HepG2 (cell line): ENCODE measurements at regions not wholly inside any gene's neighbourhood (a gene's known extent, or its start where the extent isn't known, plus 50 kb on each side); places are given as distances from the start of the nearest gene placed in this dataset.

Experiments used
- ATAC-seq: fragments of 200-7000 bp; cut with Tn5 transposase; 3 replicates; pipeline ENCODE4 v1.9.1; 2020; ENCODE audit warnings: mild to moderate bottlenecking, moderate library complexity
- BruUV-seq: library from RNA; stranded (reverse); fragments of 400-500 nt; replicated peaks from 2 replicates; lab custom pipeline; 2021; lab: Mats Ljungman, UMichigan
- CTCF ChIA-PET: fragments of 300-600 bp; formaldehyde crosslinking; extraction: SDS; loops from one replicate; lab custom pipeline; 2021; ENCODE audit warnings: low total read pairs, inconsistent platforms, low intra/inter-chr PET ratio; lab: Yijun Ruan, JAX
- POLR2A ChIA-PET: fragments of 350-600 bp; sonication (Branson Sonifier 250); formaldehyde crosslinking; loops from one replicate; lab custom pipeline; 2020; ENCODE audit warnings: antibody characterized with exemption, inconsistent platforms; lab: Yijun Ruan, JAX
- DNase-seq: peaks from one replicate; pipeline ENCODE4 v3.0.0-alpha.2; 2015; ENCODE audit warnings: low spot score
- FAIRE-seq: peaks from 3 replicates; lab custom pipeline; 2011; peaks lifted over from hg19 to GRCh38; lab: Jason Lieb, UNC
- H2AFZ ChIP-seq: one replicate; pipeline ENCODE4 v1.6.1; 2011; ENCODE audit warnings: low read length, inconsistent platforms
- H3K27ac ChIP-seq: fragments of 300-600 bp; 3 replicates; pipeline ENCODE4 v1.8.0; 2011; ENCODE audit warnings: mixed run types, mild to moderate bottlenecking, mixed read lengths, low read length, inconsistent platforms; ENCODE audit not compliant: insufficient read depth; ENCODE audit errors: extremely low read length
- H3K27me3 ChIP-seq, 2 experiments: fragments of 200-600 bp in 1 of 2; 2 replicates in 1 of 2; 3 replicates in 1 of 2; pipeline versions ENCODE4 v1.6.0 to v1.8.0; 2011; ENCODE audit warnings: low read length in 2 of 2, mild to moderate bottlenecking in 2 of 2, moderate library complexity in 2 of 2, inconsistent platforms in 1 of 2; ENCODE audit not compliant: insufficient read depth in 2 of 2, control insufficient read depth in 1 of 2
- H3K36me3 ChIP-seq, 2 experiments: fragments of 200-600 bp in 1 of 2; replicated peaks in 1 of 2; 2 replicates in 1 of 2; 3 replicates in 1 of 2; pipeline versions ENCODE4 v1.5.1 to v1.8.0; 2011; ENCODE audit warnings: low read length in 2 of 2, inconsistent platforms in 1 of 2; ENCODE audit not compliant: insufficient read depth in 2 of 2, control insufficient read depth in 1 of 2
- H3K4me1 ChIP-seq: 2 replicates; pipeline ENCODE4 v1.5.1; 2012; ENCODE audit warnings: low read length, inconsistent platforms; ENCODE audit not compliant: insufficient read depth
- H3K4me2 ChIP-seq: 2 replicates; pipeline ENCODE4 v1.6.0; 2011; ENCODE audit warnings: low read depth, low read length, inconsistent platforms
- H3K4me3 ChIP-seq, 3 experiments: fragments of 200-600 bp in 1 of 3; sonication (generic), shearing (Covaris generic) in 1 of 3; replicated peaks in 1 of 3; 2 replicates each; pipeline ENCODE4 v1.5.1; 2011 to 2016; ENCODE audit warnings: low read length in 3 of 3, inconsistent platforms in 2 of 3, low read depth in 2 of 3, mild to moderate bottlenecking in 2 of 3, control low read depth in 1 of 3, mixed read lengths in 1 of 3; ENCODE audit not compliant: insufficient read depth in 1 of 3
- H3K79me2 ChIP-seq: one replicate; pipeline ENCODE4 v1.6.1; 2011; ENCODE audit warnings: low read length, inconsistent platforms; ENCODE audit not compliant: insufficient read depth
- H3K9ac ChIP-seq: 2 replicates; pipeline ENCODE4 v1.6.0; 2011; ENCODE audit warnings: mild to moderate bottlenecking, low read depth, low read length, inconsistent platforms; ENCODE audit not compliant: insufficient read depth
- H3K9me3 ChIP-seq: 2 replicates; pipeline ENCODE4 v1.5.1; 2012; ENCODE audit warnings: mild to moderate bottlenecking, low read length
- H4K20me1 ChIP-seq: 2 replicates; pipeline ENCODE4 v1.6.0; 2011; ENCODE audit warnings: inconsistent platforms, mild to moderate bottlenecking, low read length, moderate library complexity; ENCODE audit not compliant: insufficient read depth
- GATAD1 ChIP-seq: IDR thresholded peaks from 2 replicates; pipeline ENCODE4 v1.6.1; 2016; ENCODE audit warnings: missing genetic modification reagents, missing compliant biosample characterization
- HDAC1 ChIP-seq: sonication (generic); formaldehyde crosslinking; IDR thresholded peaks from 2 replicates; pipeline ENCODE4 v1.5.1; 2020; ENCODE audit warnings: mild to moderate bottlenecking, missing genetic modification reagents
- IRX3 ChIP-seq: sonication (generic); formaldehyde crosslinking; IDR thresholded peaks from 2 replicates; pipeline ENCODE4 v1.8.1; 2023; ENCODE audit warnings: mild to moderate bottlenecking, low read depth, missing genetic modification reagents, borderline replicate concordance
- SAP130 ChIP-seq: IDR thresholded peaks from 2 replicates; pipeline ENCODE4 v1.6.1; 2016; ENCODE audit warnings: low read depth
- TOE1 ChIP-seq: sonication (generic); formaldehyde crosslinking; IDR thresholded peaks from 2 replicates; pipeline ENCODE4 v1.4.0; 2020; ENCODE audit warnings: mild to moderate bottlenecking, missing genetic modification reagents
- ZNF121 ChIP-seq: sonication (generic); formaldehyde crosslinking; IDR thresholded peaks from 2 replicates; pipeline ENCODE4 v1.5.0; 2020; ENCODE audit warnings: mild to moderate bottlenecking, missing genetic modification reagents
- ZNF143 ChIP-seq: sonication (generic); formaldehyde crosslinking; IDR thresholded peaks from 2 replicates; pipeline ENCODE4 v1.4.0; 2020; ENCODE audit warnings: missing genetic modification reagents
- ZNF614 ChIP-seq: IDR thresholded peaks from 2 replicates; pipeline ENCODE4 v1.6.1; 2018; ENCODE audit warnings: missing biosample characterization, missing genetic modification reagents, inconsistent platforms, borderline replicate concordance
- ZNF615 ChIP-seq: sonication (generic); formaldehyde crosslinking; IDR thresholded peaks from 2 replicates; pipeline ENCODE4 v1.5.0; 2020; ENCODE audit warnings: mild to moderate bottlenecking, missing genetic modification reagents, borderline replicate concordance
- ZNF773 ChIP-seq: sonication (generic); formaldehyde crosslinking; IDR thresholded peaks from 2 replicates; pipeline ENCODE4 v1.4.0; 2020; ENCODE audit warnings: missing genetic modification reagents, borderline replicate concordance
- ZNF776 ChIP-seq: sonication (generic); formaldehyde crosslinking; IDR thresholded peaks from 2 replicates; pipeline ENCODE4 v1.4.0; 2020; ENCODE audit warnings: mild to moderate bottlenecking, missing genetic modification reagents
- ZNF879 ChIP-seq: sonication (generic); formaldehyde crosslinking; IDR thresholded peaks from 2 replicates; pipeline ENCODE4 v1.8.1; 2023; ENCODE audit warnings: missing genetic modification reagents
- WGBS: methylation state at CpG from one replicate; pipeline ENCODE4 v1.1.6; 2017; ENCODE audit warnings: low lambda C conversion rate; 5-methylcytosine and 5-hydroxymethylcytosine counted together
- in situ Hi-C: cut with HindIII; loops from 2 replicates; pipeline ENCODE4 v1.10.0; 2017; ENCODE audit warnings: low pct_unique_long_range_greater_than_20kb; ENCODE audit not compliant: extremely low pct_ligation_motif_present
- intact Hi-C: fragments of 100-400 bp; cut with micrococcal nuclease; formaldehyde crosslinking; loops from one replicate; pipeline ENCODE4 v1.10.0; 2022; ENCODE audit not compliant: unreplicated experiment
- TF ChIP-seq, protein P1 (sequence below): sonication (generic); formaldehyde crosslinking; IDR thresholded peaks from 2 replicates; pipeline ENCODE4 v1.5.0; 2020; ENCODE audit warnings: mild to moderate bottlenecking, missing genetic modification reagents, borderline replicate concordance

- no TSS peak for BruUV-seq
- Histone ChIP-seq H3K9ac (no peak overlapping the region), H3K36me3 (no peaks in the 10 kb centered on the region), H3K4me3 (no peak overlapping the region), H3K27ac (no peak overlapping the region), H3K9me3 (no peaks in the 10 kb centered on the region), H2AFZ (no peak overlapping the region), H3K79me2 (no peaks in the 10 kb centered on the region), H3K4me1 (peaks cover 30% of the 10 kb centered on the region), H3K27me3 (no peaks in the 10 kb centered on the region), H3K4me2 (no peak overlapping the region), H4K20me1 (no peaks in the 10 kb centered on the region)
- intact Hi-C loops: no loop called here
- ChIA-PET CTCF (no interaction called here), POLR2A (no interaction called here)
- ATAC-seq (no peak), DNase-seq (no peak), FAIRE-seq (no peak)
- WGBS: 92% methylated on average over 1 of the region's 1 CpG
- TF ChIP-seq ZNF121 (no peak), ZNF614 (CRISPR knock-in tag) (no peak), ZNF143 (CRISPR knock-in tag) (no peak), GATAD1 (CRISPR knock-in tag) (no peak), TOE1 (CRISPR knock-in tag) (no peak), ZNF879 (no peak), ZNF615 (CRISPR knock-in tag) (no peak), ZNF776 (no peak), ZNF773 (CRISPR knock-in tag) (no peak), IRX3 (CRISPR knock-in tag) (no peak), SAP130 (CRISPR knock-in tag) (no peak), HDAC1 (CRISPR knock-in tag) (no peak)
- TF ChIP-seq, protein P1, sequence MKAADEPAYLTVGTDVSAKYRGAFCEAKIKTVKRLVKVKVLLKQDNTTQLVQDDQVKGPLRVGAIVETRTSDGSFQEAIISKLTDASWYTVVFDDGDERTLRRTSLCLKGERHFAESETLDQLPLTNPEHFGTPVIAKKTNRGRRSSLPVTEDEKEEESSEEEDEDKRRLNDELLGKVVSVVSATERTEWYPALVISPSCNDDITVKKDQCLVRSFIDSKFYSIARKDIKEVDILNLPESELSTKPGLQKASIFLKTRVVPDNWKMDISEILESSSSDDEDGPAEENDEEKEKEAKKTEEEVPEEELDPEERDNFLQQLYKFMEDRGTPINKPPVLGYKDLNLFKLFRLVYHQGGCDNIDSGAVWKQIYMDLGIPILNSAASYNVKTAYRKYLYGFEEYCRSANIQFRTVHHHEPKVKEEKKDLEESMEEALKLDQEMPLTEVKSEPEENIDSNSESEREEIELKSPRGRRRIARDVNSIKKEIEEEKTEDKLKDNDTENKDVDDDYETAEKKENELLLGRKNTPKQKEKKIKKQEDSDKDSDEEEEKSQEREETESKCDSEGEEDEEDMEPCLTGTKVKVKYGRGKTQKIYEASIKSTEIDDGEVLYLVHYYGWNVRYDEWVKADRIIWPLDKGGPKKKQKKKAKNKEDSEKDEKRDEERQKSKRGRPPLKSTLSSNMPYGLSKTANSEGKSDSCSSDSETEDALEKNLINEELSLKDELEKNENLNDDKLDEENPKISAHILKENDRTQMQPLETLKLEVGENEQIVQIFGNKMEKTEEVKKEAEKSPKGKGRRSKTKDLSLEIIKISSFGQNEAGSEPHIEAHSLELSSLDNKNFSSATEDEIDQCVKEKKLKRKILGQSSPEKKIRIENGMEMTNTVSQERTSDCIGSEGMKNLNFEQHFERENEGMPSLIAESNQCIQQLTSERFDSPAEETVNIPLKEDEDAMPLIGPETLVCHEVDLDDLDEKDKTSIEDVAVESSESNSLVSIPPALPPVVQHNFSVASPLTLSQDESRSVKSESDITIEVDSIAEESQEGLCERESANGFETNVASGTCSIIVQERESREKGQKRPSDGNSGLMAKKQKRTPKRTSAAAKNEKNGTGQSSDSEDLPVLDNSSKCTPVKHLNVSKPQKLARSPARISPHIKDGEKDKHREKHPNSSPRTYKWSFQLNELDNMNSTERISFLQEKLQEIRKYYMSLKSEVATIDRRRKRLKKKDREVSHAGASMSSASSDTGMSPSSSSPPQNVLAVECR (CRISPR knock-in tag): no peak
- in situ Hi-C loops: no loop called here
Observed at GRCh38 chr9:74037274-74037673, 459.9 kb upstream of the RORB start.
